ENCODE measurements at regions not wholly inside any gene's neighbourhood (a gene's known extent, or its start where the extent isn't known, plus 50 kb on each side); places are given as distances from the start of the nearest gene placed in this dataset.

GRCh38 chr9:75592586-75592985 lies 297.9 kb upstream of the PCSK5 start:
- no peaks in the 10 kb centered on the region for H3K36me3 ChIP-seq (ENCODE audit: low read depth)
- no peaks in the 10 kb centered on the region; the same call in 1 of the 2 replicates for H3K9me2 ChIP-seq (ENCODE audit: insufficient read depth)
- no peak for DNase-seq
- BruUV-seq (replicated peaks) = no TSS peak
- ChIA-PET CTCF (no interaction called here), POLR2A (ENCODE audit: unreplicated experiment) (no interaction called here)
- no peak overlapping the region for H3K27ac ChIP-seq
- H3F3A ChIP-seq (ENCODE audit: insufficient read depth, low read depth) = no peaks in the 10 kb centered on the region
- no peaks in the 10 kb centered on the region for H3K9me3 ChIP-seq (ENCODE audit: insufficient read depth, low read depth)
- intact Hi-C loops (cut with micrococcal nuclease; ENCODE audit: unreplicated experiment) = no loop called here
- H3K79me2 ChIP-seq (ENCODE audit: low read depth) = no peaks in the 10 kb centered on the region
- H3K4me2 ChIP-seq = no peak overlapping the region
- no peaks in the 10 kb centered on the region for H3K4me1 ChIP-seq (replicated peaks; ENCODE audit: insufficient read depth)
- H3K4me3 ChIP-seq = no peak overlapping the region
- TF ChIP-seq CTCF (conservative IDR thresholded peaks at IDR 0.05) = no peak
- no peak for TF ChIP-seq EZH2 (IDR thresholded peaks at IDR 0.05; ENCODE audit: low read depth)
- H4K20me1 ChIP-seq (ENCODE audit: insufficient read depth) = no peaks in the 10 kb centered on the region
- no peak overlapping the region for H2AFZ ChIP-seq
- no peaks in the 10 kb centered on the region for H3K27me3 ChIP-seq (ENCODE audit: insufficient read depth, low read depth)

GRCh38 chr9:75593920-75594319 lies 296.6 kb upstream of the PCSK5 start:
- intact Hi-C loops (cut with micrococcal nuclease; ENCODE audit: unreplicated experiment) = no loop called here
- ChIA-PET CTCF (no interaction called here), POLR2A (ENCODE audit: unreplicated experiment) (no interaction called here)
- H2AFZ ChIP-seq = no peak overlapping the region
- no peaks in the 10 kb centered on the region for H3K36me3 ChIP-seq (ENCODE audit: low read depth)
- no peaks in the 10 kb centered on the region for H3K9me3 ChIP-seq (ENCODE audit: insufficient read depth, low read depth)
- no peak overlapping the region for H3K4me2 ChIP-seq
- no TSS peak for BruUV-seq (replicated peaks)
- no peaks in the 10 kb centered on the region for H3F3A ChIP-seq (ENCODE audit: insufficient read depth, low read depth)
- DNase-seq = no peak
- H3K27ac ChIP-seq = no peak overlapping the region
- H3K27me3 ChIP-seq (ENCODE audit: insufficient read depth, low read depth) = no peaks in the 10 kb centered on the region
- no peaks in the 10 kb centered on the region for H3K4me1 ChIP-seq (replicated peaks; ENCODE audit: insufficient read depth)
- no peaks in the 10 kb centered on the region for H3K79me2 ChIP-seq (ENCODE audit: low read depth)
- H3K9me2 ChIP-seq (ENCODE audit: insufficient read depth) = no peaks in the 10 kb centered on the region; the same call in 1 of the 2 replicates
- TF ChIP-seq CTCF (conservative IDR thresholded peaks at IDR 0.05) (no peak), EZH2 (IDR thresholded peaks at IDR 0.05; ENCODE audit: low read depth) (no peak)
- no peak overlapping the region for H3K4me3 ChIP-seq
- H4K20me1 ChIP-seq (ENCODE audit: insufficient read depth) = no peaks in the 10 kb centered on the region

GRCh38 chr9:75599126-75599525 lies 291.3 kb upstream of the PCSK5 start:
- no peak overlapping the region for H3K4me3 ChIP-seq
- intact Hi-C loops (cut with micrococcal nuclease; ENCODE audit: unreplicated experiment) = no loop called here
- BruUV-seq (replicated peaks) = no TSS peak
- CTCF ChIA-PET = no interaction called here
- no peaks in the 10 kb centered on the region for H3K4me1 ChIP-seq (replicated peaks; ENCODE audit: insufficient read depth)
- no peak overlapping the region for H3K4me2 ChIP-seq
- POLR2A ChIA-PET (ENCODE audit: unreplicated experiment) = no interaction called here
- no peak overlapping the region for H3K27ac ChIP-seq
- H3K9me3 ChIP-seq (ENCODE audit: insufficient read depth, low read depth) = no peaks in the 10 kb centered on the region
- no peak for DNase-seq
- H3F3A ChIP-seq (ENCODE audit: insufficient read depth, low read depth) = no peaks in the 10 kb centered on the region
- no peaks in the 10 kb centered on the region for H3K79me2 ChIP-seq (ENCODE audit: low read depth)
- H2AFZ ChIP-seq = no peak overlapping the region
- H4K20me1 ChIP-seq (ENCODE audit: insufficient read depth) = no peaks in the 10 kb centered on the region
- H3K36me3 ChIP-seq (ENCODE audit: low read depth) = no peaks in the 10 kb centered on the region
- no peaks in the 10 kb centered on the region for H3K9me2 ChIP-seq (ENCODE audit: insufficient read depth)
- TF ChIP-seq CTCF (conservative IDR thresholded peaks at IDR 0.05) = no peak
- TF ChIP-seq EZH2 (IDR thresholded peaks at IDR 0.05; ENCODE audit: low read depth) = no peak
- no peaks in the 10 kb centered on the region for H3K27me3 ChIP-seq (ENCODE audit: insufficient read depth, low read depth)
